Ovary (tissue), 7 donors: ENCODE measurements at regions not wholly inside any gene's neighbourhood (a gene's known extent, or its start where the extent isn't known, plus 50 kb on each side); places are given as distances from the start of the nearest gene placed in this dataset.

Experiments
- DNase-seq, 5 donors: peaks; one replicate each; pipeline ENCODE4 v3.0.0-alpha.2; 2019 to 2020
- H3K27ac ChIP-seq, 2 donors: fragments of 200-600 bp; one replicate each; pipeline versions ENCODE4 v1.5.1 to v1.8.0; 2019 to 2022
- H3K27me3 ChIP-seq: fragments of 200-600 bp; one replicate; pipeline ENCODE4 v1.8.0; 2022
- H3K36me3 ChIP-seq: fragments of 200-600 bp; sonication (generic); one replicate; pipeline ENCODE4 v1.5.1; 2019
- H3K4me1 ChIP-seq: one replicate; pipeline ENCODE4 v1.8.1; 2013; ENCODE audit warnings: mild to moderate bottlenecking, moderate library complexity; ENCODE audit not compliant: insufficient read depth
- H3K4me3 ChIP-seq: fragments of 200-600 bp; sonication (generic); one replicate; pipeline ENCODE4 v1.5.1; 2017
- H3K9me3 ChIP-seq, 2 donors: fragments of 200-600 bp in 1 of 2; sonication (generic) in 1 of 2; one replicate each; pipeline versions ENCODE4 v1.5.1 to v1.8.1; 2013 to 2019; ENCODE audit warnings: mild to moderate bottlenecking in 1 of 2, moderate library complexity in 1 of 2
- CTCF ChIP-seq, 3 donors: fragments of 450-650 bp in 2 of 3; fragments of 200-600 bp in 1 of 3; IDR thresholded peaks; one replicate each; pipeline versions ENCODE4 v1.5.1 to v1.8.0; 2016 to 2022; ENCODE audit warnings: antibody characterized with exemption in 3 of 3, mild to moderate bottlenecking in 1 of 3
- EP300 ChIP-seq: sonication (generic); formaldehyde crosslinking; IDR thresholded peaks from one replicate; pipeline ENCODE4 v1.6.1; 2017; ENCODE audit warnings: antibody characterized with exemption
- POLR2A ChIP-seq: fragments of 450-650 bp; IDR thresholded peaks from one replicate; pipeline ENCODE4 v1.6.1; 2017; ENCODE audit warnings: antibody characterized with exemption, mild to moderate bottlenecking, moderate library complexity
- WGBS, 3 donors: extraction: QIAGEN DNeasy Blood & Tissue Kit in 1 of 3; methylation state at CpG; one replicate each; pipeline versions ENCODE4 v1.1.5 to v1.1.7; 2013 to 2017; 5-methylcytosine and 5-hydroxymethylcytosine counted together
- intact Hi-C, 4 donors: fragments of 100-400 bp; cut with DNase I; formaldehyde crosslinking; loops; one replicate each; pipeline versions ENCODE4 v1.11.0 to v1.15.1; 2022 to 2023
- donor health status: DM: no; HTN: no; CAD: no; lungs with moderate emphysema.
- donor health status: DM: no; HTN: no; CAD: no.
- donor health status: Bipolar disorder and iron deficiency.
- donor health status: DM: no; HTN: no; CAD: no.
- donor health status: DM: yes; HTN: yes; CAD: no.

GRCh38 chr3:70550723-70551319 lies 238.4 kb upstream of the MDFIC2 start:
- Histone ChIP-seq H3K4me1 (no peaks in the 10 kb centered on the region), H3K27ac (no peak overlapping the region), H3K4me3 (no peak overlapping the region), H3K36me3 (no peaks in the 10 kb centered on the region), H3K9me3 (no peaks in the 10 kb centered on the region), H3K27me3 (no peaks in the 10 kb centered on the region)
- TF ChIP-seq CTCF (IDR thresholded peaks at IDR 0.05) = no peak
- TF ChIP-seq EP300 = no peak
- no peak for TF ChIP-seq POLR2A
- intact Hi-C loops = no loop called here
- 56 to 64% (median 59%) methylated on average over 9 of the region's 9 CpGs for WGBS, 3 donors
- DNase-seq = peak; percentile 27 to 65 (median 52)

GRCh38 chr3:70546679-70547078 lies 234.2 kb upstream of the MDFIC2 start:
- TF ChIP-seq EP300 = no peak
- Histone ChIP-seq H3K9me3 (no peaks in the 10 kb centered on the region), H3K27me3 (no peaks in the 10 kb centered on the region), H3K27ac (no peak overlapping the region), H3K4me1 (no peaks in the 10 kb centered on the region), H3K36me3 (no peaks in the 10 kb centered on the region), H3K4me3 (no peak overlapping the region)
- DNase-seq = no peak
- intact Hi-C loops = no loop called here
- WGBS, 3 donors = 73 to 80% (median 78%) methylated on average over 4 of the region's 4 CpGs

- WGBS, 3 donors = 94 to 100% (median 95%) methylated on average over 2 of the region's 2 CpGs
These were observed 231.1 kb upstream of the MDFIC2 start for GRCh38 chr3:70543493-70543892.

GRCh38 chr3:70539908-70540307 lies 227.5 kb upstream of the MDFIC2 start:
- no peaks in the 10 kb centered on the region for H3K27me3 ChIP-seq
- H3K9me3 ChIP-seq = no peaks in the 10 kb centered on the region
- DNase-seq = no peak
- 95 to 100% (median 99%) methylated on average over 2 of the region's 2 CpGs for WGBS, 3 donors
- no peak overlapping the region for H3K4me3 ChIP-seq
- H3K36me3 ChIP-seq = no peaks in the 10 kb centered on the region
- intact Hi-C loops = loop anchor here in 1 of 4 donors (5.0 kb wide), 1 partner anchor 1107 kb away; no protein-coding TSS in a partner anchor
- no peaks in the 10 kb centered on the region for H3K4me1 ChIP-seq
- TF ChIP-seq EP300 (no peak), POLR2A (no peak), CTCF (IDR thresholded peaks at IDR 0.05) (no peak)
- no peak overlapping the region for H3K27ac ChIP-seq

More at GRCh38 chr3:70543493-70543892, 231.1 kb upstream of the MDFIC2 start:
- Histone ChIP-seq H3K27me3 (no peaks in the 10 kb centered on the region), H3K36me3 (no peaks in the 10 kb centered on the region), H3K9me3 (no peaks in the 10 kb centered on the region), H3K4me3 (no peak overlapping the region), H3K27ac (no peak overlapping the region), H3K4me1 (no peaks in the 10 kb centered on the region)
- DNase-seq = no peak
- intact Hi-C loops = loop anchor here in 1 of 4 donors (5.0 kb wide), 1 partner anchor 1104 kb away; no protein-coding TSS in a partner anchor
- no peak for TF ChIP-seq EP300
- no peak for TF ChIP-seq POLR2A
- TF ChIP-seq CTCF (IDR thresholded peaks at IDR 0.05) = no peak

- intact Hi-C loops = no loop called here
These were observed 220.4 kb upstream of the MDFIC2 start for GRCh38 chr3:70532806-70533205.

More at GRCh38 chr3:70532806-70533205, 220.4 kb upstream of the MDFIC2 start:
- no peak for DNase-seq
- Histone ChIP-seq H3K27ac (no peak overlapping the region), H3K27me3 (no peaks in the 10 kb centered on the region), H3K4me1 (no peaks in the 10 kb centered on the region), H3K36me3 (no peaks in the 10 kb centered on the region), H3K4me3 (no peak overlapping the region), H3K9me3 (no peaks in the 10 kb centered on the region)
- 72 to 82% (median 79%) methylated on average over 2 of the region's 2 CpGs for WGBS, 3 donors
- TF ChIP-seq CTCF (IDR thresholded peaks at IDR 0.05) (no peak), POLR2A (no peak), EP300 (no peak)
